CD4-positive, alpha-beta T cell (primary cell): ENCODE measurements at regions not wholly inside any gene's neighbourhood (a gene's known extent, or its start where the extent isn't known, plus 50 kb on each side); places are given as distances from the start of the nearest gene placed in this dataset.

Experiments
- ATAC-seq: fragments of 200-7000 bp; cut with Tn5 transposase; one replicate; pipeline ENCODE4 v1.10.0; 2022; ENCODE audit warnings: mild to moderate bottlenecking; ENCODE audit not compliant: poor library complexity
- CTCF ChIA-PET: fragments of 350-600 bp; sonication (Branson Sonifier 250); formaldehyde crosslinking; loops from one replicate; lab custom pipeline; 2021; ENCODE audit warnings: antibody characterized with exemption, inconsistent platforms; lab: Charles Lee
- POLR2A ChIA-PET: fragments of 350-600 bp; sonication (Branson Sonifier 250); formaldehyde crosslinking; loops from one replicate; lab custom pipeline; 2021; ENCODE audit warnings: antibody characterized with exemption, inconsistent platforms; lab: Charles Lee
- DNase-seq, 14 experiments: peaks; one replicate each; pipeline ENCODE4 v3.0.0-alpha.2; 2013 to 2020; ENCODE audit warnings: mixed read lengths in 2 of 14
- H3K27ac ChIP-seq, 2 donors: one replicate each; pipeline versions ENCODE4 v1.5.1 to v1.7.0; 2013; ENCODE audit warnings: low read length in 2 of 2, low read depth in 1 of 2, mild to moderate bottlenecking in 1 of 2
- H3K27me3 ChIP-seq, 2 experiments: 1 replicate in 1 of 2; 2 replicates in 1 of 2; pipeline versions ENCODE4 v1.6.1 to v1.7.0; 2013; ENCODE audit warnings: low read length in 2 of 2, control low read depth in 1 of 2, mild to moderate bottlenecking in 1 of 2, moderate library complexity in 1 of 2; ENCODE audit not compliant: insufficient read depth in 2 of 2, control insufficient read depth in 1 of 2
- H3K36me3 ChIP-seq: one replicate; pipeline ENCODE4 v1.6.1; 2013; ENCODE audit warnings: low read length, control low read depth; ENCODE audit not compliant: insufficient read depth
- H3K4me1 ChIP-seq: one replicate; pipeline ENCODE4 v1.6.1; 2013; ENCODE audit warnings: low read length, control low read depth; ENCODE audit not compliant: insufficient read depth
- H3K4me3 ChIP-seq: one replicate; pipeline ENCODE4 v1.5.1; 2013; ENCODE audit warnings: mild to moderate bottlenecking, low read length, moderate library complexity
- H3K9me3 ChIP-seq, 2 experiments: 1 replicate in 1 of 2; 2 replicates in 1 of 2; pipeline versions ENCODE4 v1.6.1 to v1.7.0; 2013; ENCODE audit warnings: low read length in 2 of 2, mild to moderate bottlenecking in 2 of 2, control low read depth in 1 of 2, moderate library complexity in 1 of 2; ENCODE audit not compliant: control insufficient read depth in 1 of 2, insufficient read depth in 1 of 2
- H3K27ac Mint-ChIP-seq: one replicate; pipeline ENCODE4 v1.8.0; 2020; ENCODE audit warnings: mixed read lengths
- H3K27me3 Mint-ChIP-seq: one replicate; pipeline ENCODE4 v1.8.0; 2021; ENCODE audit warnings: mixed read lengths
- H3K36me3 Mint-ChIP-seq: one replicate; pipeline ENCODE4 v1.8.0; 2021; ENCODE audit warnings: low read depth, mixed read lengths
- H3K4me1 Mint-ChIP-seq: one replicate; pipeline ENCODE4 v1.8.0; 2021; ENCODE audit warnings: low read depth, mixed read lengths
- H3K4me3 Mint-ChIP-seq: one replicate; pipeline ENCODE4 v1.8.0; 2020; ENCODE audit warnings: mild to moderate bottlenecking, mixed read lengths
- H3K9me3 Mint-ChIP-seq: one replicate; pipeline ENCODE4 v1.8.0; 2020; ENCODE audit warnings: mixed read lengths
- CTCF ChIP-seq: fragments of 200-600 bp; IDR thresholded peaks from one replicate; pipeline ENCODE4 v1.8.0; 2022; ENCODE audit warnings: antibody characterized with exemption, mild to moderate bottlenecking
- intact Hi-C, 2 experiments: fragments of 100-400 bp; cut with DNase I in 1 of 2; cut with micrococcal nuclease in 1 of 2; formaldehyde crosslinking; loops; one replicate each; pipeline versions ENCODE4 v1.15.1 to v1.9.0; 2023 to 2025; cut with DNase I, micrococcal nuclease

- Mint-ChIP-seq H3K9me3 (peaks cover 1% of the 10 kb centered on the region), H3K4me1 (no peaks in the 10 kb centered on the region), H3K27me3 (no peaks in the 10 kb centered on the region), H3K36me3 (no peaks in the 10 kb centered on the region), H3K4me3 (no peak overlapping the region), H3K27ac (no peak overlapping the region)
- ChIA-PET CTCF (no interaction called here), POLR2A (no interaction called here)
- peaks cover 0 to 4% of the 10 kb centered on the region in 2 experiments for H3K9me3 ChIP-seq
- H3K4me1 ChIP-seq, result no peaks in the 10 kb centered on the region
- TF ChIP-seq CTCF, result no peak
- no peak overlapping the region for H3K4me3 ChIP-seq
- ATAC-seq (no peak), DNase-seq (no peak)
- no peaks in the 10 kb centered on the region for H3K36me3 ChIP-seq
- no peak overlapping the region for H3K27ac ChIP-seq
- no peaks in the 10 kb centered on the region for H3K27me3 ChIP-seq
- intact Hi-C loops, result no loop called here
These were observed 1131.8 kb upstream of the TMPRSS15 start for GRCh38 chr21:19535356-19535755.

GRCh38 chr21:19537116-19537515 is 1133.5 kb upstream of the TMPRSS15 start:
- no peak overlapping the region for H3K27ac Mint-ChIP-seq
- no peaks in the 10 kb centered on the region for H3K4me1 Mint-ChIP-seq
- no peak for DNase-seq
- no peak overlapping the region for H3K4me3 ChIP-seq
- no peak overlapping the region for H3K4me3 Mint-ChIP-seq
- no peaks in the 10 kb centered on the region for H3K27me3 Mint-ChIP-seq
- no peaks in the 10 kb centered on the region for H3K36me3 ChIP-seq
- H3K27me3 ChIP-seq, result no peaks in the 10 kb centered on the region
- intact Hi-C loops, result no loop called here
- H3K9me3 Mint-ChIP-seq, result peaks cover 1% of the 10 kb centered on the region
- no peak for TF ChIP-seq CTCF
- H3K9me3 ChIP-seq, result peaks cover 0 to 4% of the 10 kb centered on the region in 2 experiments
- no peaks in the 10 kb centered on the region for H3K36me3 Mint-ChIP-seq
- no peak overlapping the region for H3K27ac ChIP-seq
- H3K4me1 ChIP-seq, result no peaks in the 10 kb centered on the region
- ChIA-PET CTCF (no interaction called here), POLR2A (no interaction called here)
- no peak for ATAC-seq

GRCh38 chr21:19540287-19540686 is 1136.7 kb upstream of the TMPRSS15 start:
- no peak for TF ChIP-seq CTCF
- H3K4me1 ChIP-seq, result no peaks in the 10 kb centered on the region
- no peak overlapping the region for H3K4me3 Mint-ChIP-seq
- no peaks in the 10 kb centered on the region for H3K27me3 ChIP-seq
- no peak overlapping the region for H3K27ac Mint-ChIP-seq
- no peaks in the 10 kb centered on the region for H3K36me3 Mint-ChIP-seq
- peaks cover 0 to 7% of the 10 kb centered on the region in 2 experiments for H3K9me3 ChIP-seq
- no peaks in the 10 kb centered on the region for H3K27me3 Mint-ChIP-seq
- ATAC-seq, result no peak
- CTCF ChIA-PET, result no interaction called here
- POLR2A ChIA-PET, result no interaction called here
- H3K4me1 Mint-ChIP-seq, result no peaks in the 10 kb centered on the region
- no peak for DNase-seq
- intact Hi-C loops, result loop anchor here in 1 of 2 experiments (10.0 kb wide), 1 partner anchor 55 kb away; no protein-coding TSS in a partner anchor
- H3K27ac ChIP-seq, result no peak overlapping the region
- no peak overlapping the region for H3K4me3 ChIP-seq
- no peaks in the 10 kb centered on the region for H3K36me3 ChIP-seq
- H3K9me3 Mint-ChIP-seq, result peaks cover 1% of the 10 kb centered on the region
